Cardiac muscle cell (in vitro differentiated cells and primary cell): ENCODE measurements at regions not wholly inside any gene's neighbourhood (a gene's known extent, or its start where the extent isn't known, plus 50 kb on each side); places are given as distances from the start of the nearest gene placed in this dataset.

Experiments
- DNase-seq, 2 donors: peaks; one replicate each; pipeline versions ENCODE4 v3.0.0 to v3.0.0-alpha.2; 2010 to 2017; ENCODE audit warnings: low read depth in 1 of 2, low spot score in 1 of 2
- H3K27ac ChIP-seq: fragments of 200-600 bp; sonication (generic); 2 replicates; pipeline ENCODE4 v1.5.1; 2016
- H3K27me3 ChIP-seq: fragments of 200-600 bp; sonication (generic); 2 replicates; pipeline ENCODE4 v1.6.0; 2016; ENCODE audit warnings: control low read depth
- H3K36me3 ChIP-seq: fragments of 200-600 bp; sonication (generic); 2 replicates; pipeline ENCODE4 v1.5.1; 2016; ENCODE audit warnings: control low read depth
- H3K4me1 ChIP-seq: fragments of 200-600 bp; sonication (generic); 2 replicates; pipeline ENCODE4 v1.8.1; 2017; ENCODE audit warnings: low read depth, mild to moderate bottlenecking, mixed run types
- H3K4me3 ChIP-seq: fragments of 200-600 bp; sonication (generic); 2 replicates; pipeline ENCODE4 v1.5.1; 2016; ENCODE audit warnings: mild to moderate bottlenecking
- H3K9me3 ChIP-seq: fragments of 200-600 bp; sonication (generic); 2 replicates; pipeline ENCODE4 v1.5.1; 2017; ENCODE audit warnings: low read depth, mild to moderate bottlenecking, control low read depth
- CTCF ChIP-seq: IDR thresholded peaks from 2 replicates; pipeline ENCODE4 v1.5.1; 2012; ENCODE audit warnings: low read depth, mild to moderate bottlenecking, low read length

GRCh38 chr2:498493-499178 lies 178.6 kb downstream of the TMEM18 start:
- no peak overlapping the region for H3K4me3 ChIP-seq
- H3K4me1 ChIP-seq, result no peaks in the 10 kb centered on the region
- no peaks in the 10 kb centered on the region for H3K27me3 ChIP-seq
- no peaks in the 10 kb centered on the region for H3K36me3 ChIP-seq
- no peaks in the 10 kb centered on the region for H3K9me3 ChIP-seq
- no peak overlapping the region for H3K27ac ChIP-seq
- no peak for DNase-seq
- no peak for TF ChIP-seq CTCF

- Histone ChIP-seq H3K4me3 (no peak overlapping the region), H3K27ac (no peak overlapping the region), H3K27me3 (no peaks in the 10 kb centered on the region), H3K4me1 (no peaks in the 10 kb centered on the region), H3K9me3 (no peaks in the 10 kb centered on the region), H3K36me3 (no peaks in the 10 kb centered on the region)
- no peak for DNase-seq
- no peak for TF ChIP-seq CTCF
These were observed 179.3 kb downstream of the TMEM18 start for GRCh38 chr2:497770-498492.

GRCh38 chr2:496729-497128 lies 180.5 kb downstream of the TMEM18 start:
- H3K4me3 ChIP-seq, result no peak overlapping the region
- no peaks in the 10 kb centered on the region for H3K4me1 ChIP-seq
- no peaks in the 10 kb centered on the region for H3K9me3 ChIP-seq
- TF ChIP-seq CTCF, result no peak
- no peak for DNase-seq
- no peak overlapping the region for H3K27ac ChIP-seq
- H3K27me3 ChIP-seq, result no peaks in the 10 kb centered on the region
- H3K36me3 ChIP-seq, result no peaks in the 10 kb centered on the region

- no peaks in the 10 kb centered on the region for H3K36me3 ChIP-seq
- no peak for TF ChIP-seq CTCF
- no peaks in the 10 kb centered on the region for H3K27me3 ChIP-seq
- no peak overlapping the region for H3K27ac ChIP-seq
- H3K9me3 ChIP-seq, result no peaks in the 10 kb centered on the region
- H3K4me3 ChIP-seq, result no peak overlapping the region
- H3K4me1 ChIP-seq, result no peaks in the 10 kb centered on the region
- DNase-seq, result no peak
These were observed 181.4 kb downstream of the TMEM18 start for GRCh38 chr2:495745-496275.

- no peaks in the 10 kb centered on the region for H3K36me3 ChIP-seq
- H3K4me3 ChIP-seq, result no peak overlapping the region
- H3K9me3 ChIP-seq, result no peaks in the 10 kb centered on the region
- no peak overlapping the region for H3K27ac ChIP-seq
- TF ChIP-seq CTCF, result no peak
- DNase-seq, result no peak
- no peaks in the 10 kb centered on the region for H3K27me3 ChIP-seq
- no peaks in the 10 kb centered on the region for H3K4me1 ChIP-seq
These were observed 182.4 kb downstream of the TMEM18 start for GRCh38 chr2:494853-495252.
